ENCODE measurements at regions not wholly inside any gene's neighbourhood (a gene's known extent, or its start where the extent isn't known, plus 50 kb on each side); places are given as distances from the start of the nearest gene placed in this dataset.

GRCh38 chr1:230506451-230506850, 80.3 kb upstream of the PGBD5 start:
- no peak for TF ChIP-seq EZH2 (IDR thresholded peaks at IDR 0.05; ENCODE audit: borderline replicate concordance, insufficient read depth, low read length, poor library complexity, severe bottlenecking)
- no peak for TF ChIP-seq CTCF (IDR thresholded peaks at IDR 0.05; ENCODE audit: poor library complexity, severe bottlenecking)
- TF ChIP-seq RAD21 (conservative IDR thresholded peaks at IDR 0.05), result no peak
- no peak for TF ChIP-seq SMC3 (conservative IDR thresholded peaks at IDR 0.05; ENCODE audit: poor library complexity)
- TF ChIP-seq POLR2AphosphoS5 (IDR thresholded peaks at IDR 0.05), result no peak
- no peak for TF ChIP-seq EP300 (conservative IDR thresholded peaks at IDR 0.05; ENCODE audit: poor library complexity, severe bottlenecking)
- TF ChIP-seq TAF1 (IDR thresholded peaks at IDR 0.05; ENCODE audit: low read depth), result no peak
